Spleen (tissue), 7 donors: ENCODE measurements at regions not wholly inside any gene's neighbourhood (a gene's known extent, or its start where the extent isn't known, plus 50 kb on each side); places are given as distances from the start of the nearest gene placed in this dataset.

Experiments used
- POLR2A ChIP-seq, 3 donors: fragments of 450-650 bp; IDR thresholded peaks; one replicate each; pipeline ENCODE4 v1.5.1; 2017; ENCODE audit warnings: antibody characterized with exemption in 3 of 3, mild to moderate bottlenecking in 1 of 3
- TF ChIP-seq, protein P1 (sequence below), 11 experiments: fragments of 200-600 bp in 7 of 11; fragments of 450-650 bp in 4 of 11; sonication (generic) in 4 of 11; IDR thresholded peaks in 8 of 11; conservative IDR thresholded peaks in 3 of 11; 1 replicate in 7 of 11; 2 replicates in 4 of 11; pipeline versions ENCODE4 v1.4.0 to v1.8.0; 2016 to 2021; ENCODE audit warnings: antibody characterized with exemption in 11 of 11, inconsistent platforms in 4 of 11, mild to moderate bottlenecking in 1 of 11
- donor health status: DM: no; HTN: no; CAD: no; lungs with moderate emphysema.
- donor health status: DM: no; HTN: no; CAD: no.
- donor health status: DM: no; HTN: no; CAD: no.

DNA sequence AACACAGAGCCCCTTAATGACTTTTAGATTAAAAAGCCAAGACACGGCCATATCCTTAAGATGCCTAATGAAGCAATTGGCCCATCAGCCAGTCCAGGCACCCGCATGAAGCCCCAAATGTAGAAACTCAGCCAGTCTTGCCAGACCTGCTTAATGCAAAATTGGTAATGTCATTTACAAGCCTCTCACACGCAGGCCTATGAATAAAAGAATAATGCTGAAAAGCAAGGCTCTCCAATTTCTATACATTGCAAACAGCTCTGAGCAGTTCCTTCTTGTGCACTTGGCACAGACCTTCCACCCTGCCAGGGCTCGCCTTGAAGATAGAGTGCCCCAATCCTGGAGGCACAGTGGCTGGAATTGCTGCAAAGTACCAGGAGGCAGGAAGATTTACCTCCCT is 498.9 kb downstream of the NPHP4 start:
- TF ChIP-seq POLR2A (IDR thresholded peaks at IDR 0.05): no peak
- TF ChIP-seq, protein P1, sequence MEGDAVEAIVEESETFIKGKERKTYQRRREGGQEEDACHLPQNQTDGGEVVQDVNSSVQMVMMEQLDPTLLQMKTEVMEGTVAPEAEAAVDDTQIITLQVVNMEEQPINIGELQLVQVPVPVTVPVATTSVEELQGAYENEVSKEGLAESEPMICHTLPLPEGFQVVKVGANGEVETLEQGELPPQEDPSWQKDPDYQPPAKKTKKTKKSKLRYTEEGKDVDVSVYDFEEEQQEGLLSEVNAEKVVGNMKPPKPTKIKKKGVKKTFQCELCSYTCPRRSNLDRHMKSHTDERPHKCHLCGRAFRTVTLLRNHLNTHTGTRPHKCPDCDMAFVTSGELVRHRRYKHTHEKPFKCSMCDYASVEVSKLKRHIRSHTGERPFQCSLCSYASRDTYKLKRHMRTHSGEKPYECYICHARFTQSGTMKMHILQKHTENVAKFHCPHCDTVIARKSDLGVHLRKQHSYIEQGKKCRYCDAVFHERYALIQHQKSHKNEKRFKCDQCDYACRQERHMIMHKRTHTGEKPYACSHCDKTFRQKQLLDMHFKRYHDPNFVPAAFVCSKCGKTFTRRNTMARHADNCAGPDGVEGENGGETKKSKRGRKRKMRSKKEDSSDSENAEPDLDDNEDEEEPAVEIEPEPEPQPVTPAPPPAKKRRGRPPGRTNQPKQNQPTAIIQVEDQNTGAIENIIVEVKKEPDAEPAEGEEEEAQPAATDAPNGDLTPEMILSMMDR (IDR thresholded peaks at IDR 0.05 in 8 of 11, conservative IDR thresholded peaks at IDR 0.05 in 3 of 11): no peak
